ENCODE measurements at regions not wholly inside any gene's neighbourhood (a gene's known extent, or its start where the extent isn't known, plus 50 kb on each side); places are given as distances from the start of the nearest gene placed in this dataset.

DNA sequence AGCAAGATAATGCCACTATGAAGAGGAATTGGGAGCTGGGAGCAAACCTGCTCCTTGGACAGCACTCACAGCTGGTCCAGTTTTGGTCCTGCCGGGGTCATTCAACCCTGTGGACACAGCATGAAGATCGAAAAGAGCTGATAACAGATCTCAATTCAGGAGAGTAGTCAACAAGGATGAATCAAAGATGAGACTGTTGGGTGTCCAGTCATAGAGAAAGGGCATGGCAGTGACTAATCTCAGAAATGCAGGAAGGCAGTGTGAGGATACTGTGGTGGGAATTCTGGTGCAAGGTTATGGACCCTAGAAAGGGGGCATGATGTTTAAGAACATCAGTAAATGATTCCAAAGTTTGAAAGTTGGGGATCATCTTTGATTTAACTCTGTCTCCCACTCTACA is 261.4 kb upstream of the ZP4 start:
- no peak for DNase-seq

DNA sequence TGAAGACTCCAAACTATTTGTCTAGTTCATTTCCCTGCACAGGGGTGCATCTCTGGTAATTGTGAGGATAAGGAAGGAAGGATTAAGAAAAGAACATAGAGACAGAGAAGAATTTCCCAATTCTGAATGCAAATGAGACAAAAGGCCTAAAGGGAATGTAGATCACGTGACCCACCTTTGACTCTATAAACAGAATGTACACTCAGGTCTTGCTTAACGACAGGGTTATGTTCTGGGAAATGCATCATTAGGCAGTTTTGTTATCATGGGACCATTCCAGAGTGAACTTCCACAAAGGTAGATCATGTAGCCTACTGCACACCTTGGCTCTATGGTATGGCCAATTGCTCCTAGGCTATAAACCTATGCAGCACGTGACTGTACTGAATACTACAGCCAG is 252.3 kb upstream of the ZP4 start:
- DNase-seq: no peak

- DNase-seq: peak in 1 of 3 experiments; percentile 32
Measured at GRCh38 chr1:238141353-238141752, 250.6 kb upstream of the ZP4 start.

DNA sequence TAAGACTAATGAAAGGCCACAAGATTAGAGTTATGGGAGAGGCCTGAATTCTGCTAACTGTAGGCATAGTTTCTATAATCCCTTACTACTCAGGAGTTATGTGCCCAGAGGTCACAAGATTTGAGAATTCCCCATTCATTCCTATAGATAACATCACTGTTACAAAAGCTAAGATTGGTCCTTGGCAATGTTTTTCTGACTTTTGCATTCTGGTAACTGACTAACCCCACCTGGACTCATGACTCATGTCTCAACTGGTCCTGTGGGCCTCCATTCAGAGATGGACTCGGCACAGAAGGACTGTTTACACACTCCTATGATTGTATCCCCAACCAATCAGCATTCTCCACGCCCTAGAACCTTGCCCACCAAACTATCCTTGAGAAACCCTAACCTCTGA is 249.0 kb upstream of the ZP4 start:
- DNase-seq: no peak

DNA sequence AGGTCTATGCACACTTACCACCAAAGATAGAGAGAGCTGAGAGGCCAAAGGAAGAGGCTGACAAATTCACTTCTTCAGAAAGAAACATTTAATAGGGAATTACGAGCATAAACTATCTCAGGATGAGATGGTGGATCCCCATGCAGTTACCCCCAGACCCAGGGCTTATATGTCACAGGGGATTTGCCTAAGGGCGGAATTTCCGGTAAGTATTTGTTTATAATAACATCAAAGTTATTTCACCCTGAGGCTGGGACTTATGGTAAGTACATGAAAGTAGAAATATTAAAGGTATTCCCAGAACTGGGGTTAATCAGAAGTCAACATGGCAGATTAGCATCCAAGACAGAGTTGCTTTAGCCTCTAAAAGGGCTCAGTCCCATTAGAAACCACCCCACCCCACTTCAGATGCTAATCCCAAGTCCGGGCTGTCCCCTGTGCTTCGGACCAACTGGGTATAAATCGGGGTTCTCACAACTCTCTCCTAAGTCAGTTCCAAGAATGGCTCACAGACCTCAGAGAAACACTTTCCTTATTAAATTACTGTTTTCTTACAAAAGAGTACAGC is 247.4 kb upstream of the ZP4 start:
- no peak for DNase-seq

DNA sequence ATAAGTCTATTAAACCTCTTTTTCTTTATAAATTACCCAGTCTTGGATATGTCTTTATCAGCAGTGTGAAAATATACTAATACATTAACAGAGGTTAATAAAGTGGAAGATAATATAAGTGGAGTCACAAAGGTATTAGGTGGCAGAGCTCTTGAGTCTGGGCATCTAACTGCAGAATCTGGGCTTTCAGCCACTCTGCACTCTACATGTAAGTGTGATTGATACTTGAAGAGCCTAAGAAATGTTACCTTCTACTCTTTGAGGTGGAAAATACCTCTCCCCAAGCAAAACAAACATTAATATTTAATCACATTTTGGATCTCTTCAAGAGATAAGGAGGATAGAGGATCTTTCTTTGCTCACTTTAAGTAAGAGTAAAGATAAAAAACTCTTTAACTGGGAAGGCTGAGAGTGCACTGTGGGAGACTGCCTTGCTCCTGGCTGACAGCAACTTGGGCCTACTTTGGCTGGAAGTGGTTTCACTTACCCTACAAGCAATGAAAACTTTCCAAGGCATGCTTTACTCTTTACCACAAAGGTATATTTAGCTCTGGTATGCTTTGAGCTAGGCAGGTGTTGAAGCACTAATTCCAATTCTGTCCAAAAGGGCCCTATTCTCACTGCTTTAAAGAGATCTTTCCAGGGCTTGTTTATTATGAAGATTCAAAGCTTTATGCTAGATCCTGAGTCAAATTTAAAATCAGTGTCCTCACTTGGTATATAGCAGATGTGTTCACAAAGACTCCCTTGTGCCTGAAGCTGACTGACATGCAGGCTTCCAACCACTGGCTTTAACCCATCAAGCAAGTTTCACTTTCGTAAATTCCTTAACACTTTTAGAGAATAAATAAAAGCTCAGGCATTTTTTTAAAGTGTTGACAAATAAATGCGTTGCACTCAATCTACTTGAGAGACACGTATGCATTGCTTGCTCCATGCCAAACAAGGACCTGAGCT is 245.3 kb upstream of the ZP4 start:
- DNase-seq: no peak

- no peak for DNase-seq
Measured at GRCh38 chr1:238129677-238130076, 239.0 kb upstream of the ZP4 start.

DNA sequence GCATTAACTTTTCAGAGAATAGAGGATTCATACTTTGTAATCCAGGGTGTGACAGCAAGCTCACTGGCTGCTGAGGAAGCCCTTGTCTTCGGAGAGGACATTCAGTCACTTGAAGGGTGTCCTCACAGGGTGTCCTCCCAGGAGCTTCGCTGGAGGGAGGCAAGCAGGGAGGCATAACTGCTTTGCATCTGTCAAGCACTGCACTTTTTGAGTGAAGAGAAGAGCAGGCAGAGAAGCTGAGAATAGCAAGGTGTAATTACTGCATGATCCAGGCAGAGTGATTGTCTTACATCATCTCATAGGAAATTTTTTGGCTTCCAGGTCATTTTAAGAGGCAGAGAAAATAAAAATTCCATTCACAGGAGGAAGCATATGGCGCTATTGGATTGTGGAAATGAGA is 232.5 kb upstream of the ZP4 start:
- no peak for DNase-seq

GRCh38 chr1:238119861-238120260 is 229.1 kb upstream of the ZP4 start:
- DNase-seq: no peak

DNA sequence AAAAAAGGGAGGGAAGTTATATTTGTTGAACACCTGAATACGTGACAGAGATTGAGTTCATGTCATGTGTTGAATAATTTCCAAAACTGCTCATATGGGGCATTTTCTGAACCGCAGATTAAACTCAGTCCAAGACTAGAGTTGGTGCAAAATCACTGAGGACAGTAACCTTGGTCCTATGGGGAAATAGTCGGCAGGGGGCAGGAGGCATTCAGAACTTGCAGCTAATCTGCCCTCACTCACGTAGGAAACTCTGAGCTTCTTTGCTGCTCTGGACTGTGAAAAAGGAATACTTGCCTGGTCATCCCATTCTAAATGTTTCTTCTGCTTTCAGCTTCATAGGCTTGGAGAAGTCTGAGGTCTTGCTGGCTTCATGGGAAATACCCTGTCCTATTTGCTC is 228.3 kb upstream of the ZP4 start:
- no peak for DNase-seq

DNA sequence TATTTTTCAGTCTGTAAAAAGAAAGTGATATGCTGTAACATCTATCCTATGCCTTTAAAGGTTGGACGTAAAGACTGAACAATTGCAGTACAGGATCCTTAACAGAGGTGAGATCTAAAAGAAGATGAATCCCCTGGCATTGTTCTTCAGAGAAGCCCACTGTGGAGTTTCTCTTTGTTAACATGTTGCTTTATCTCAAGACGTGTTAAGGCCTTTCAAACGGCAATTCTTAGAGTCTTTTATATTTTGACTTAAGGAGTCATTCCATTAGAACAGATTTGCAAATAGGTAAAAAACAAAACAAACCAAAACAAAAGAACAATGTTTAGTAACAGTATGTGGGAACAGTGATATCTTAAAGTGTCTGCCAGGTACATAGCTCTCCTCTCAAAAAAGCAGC is 225.1 kb upstream of the ZP4 start:
- no peak for DNase-seq

DNA sequence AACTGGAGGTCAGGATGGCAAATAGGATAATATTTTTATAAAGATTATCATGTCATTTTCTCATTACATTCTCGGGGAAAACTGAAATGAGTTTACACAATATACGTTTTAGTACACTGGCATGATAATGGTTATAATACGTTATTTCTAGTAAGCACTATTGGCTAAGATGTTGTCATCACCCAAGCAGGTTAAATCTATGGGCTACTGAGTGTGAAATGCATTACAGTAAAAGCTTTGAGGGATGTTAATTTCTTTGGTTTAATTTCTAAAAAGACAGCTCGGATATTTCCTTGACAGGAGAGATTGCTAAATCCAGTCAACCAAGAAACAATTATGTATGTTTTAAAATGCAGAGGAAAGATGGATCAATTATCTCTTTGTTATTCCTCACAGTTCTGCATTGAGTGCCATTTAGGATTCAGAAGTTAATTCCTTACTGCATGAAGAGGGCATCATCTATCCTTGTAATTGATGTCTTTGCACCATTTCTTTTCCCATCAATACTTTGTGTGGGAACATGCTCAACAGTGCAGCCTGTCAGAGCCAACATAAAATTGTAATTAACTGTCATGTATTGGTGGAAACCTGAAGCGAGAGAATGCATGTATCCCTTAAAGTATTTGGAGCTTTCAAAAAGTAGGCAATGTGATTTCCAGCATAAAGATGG is 222.4 kb upstream of the ZP4 start:
- DNase-seq: peak in 1 of 3 experiments; percentile 18

DNA sequence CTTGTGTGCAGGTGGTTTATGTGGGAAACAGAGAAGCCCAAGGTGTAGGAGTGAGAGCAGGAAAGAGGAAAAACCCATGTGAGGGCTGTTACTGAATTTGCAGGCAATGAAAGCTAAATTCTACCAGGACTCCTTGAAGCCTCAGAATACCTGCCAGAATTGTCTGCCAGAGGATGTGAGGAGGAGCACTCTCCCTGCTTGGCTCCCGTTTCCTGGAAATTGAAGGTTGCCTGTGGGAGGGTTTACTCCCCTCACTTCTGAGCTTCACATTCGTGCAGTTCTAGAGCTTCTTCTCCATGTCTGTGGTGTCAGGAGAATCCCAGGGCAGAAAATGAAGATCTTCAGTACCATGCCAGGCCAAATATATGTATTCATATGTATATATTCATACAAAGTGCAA is 220.8 kb upstream of the ZP4 start:
- DNase-seq: no peak

DNA sequence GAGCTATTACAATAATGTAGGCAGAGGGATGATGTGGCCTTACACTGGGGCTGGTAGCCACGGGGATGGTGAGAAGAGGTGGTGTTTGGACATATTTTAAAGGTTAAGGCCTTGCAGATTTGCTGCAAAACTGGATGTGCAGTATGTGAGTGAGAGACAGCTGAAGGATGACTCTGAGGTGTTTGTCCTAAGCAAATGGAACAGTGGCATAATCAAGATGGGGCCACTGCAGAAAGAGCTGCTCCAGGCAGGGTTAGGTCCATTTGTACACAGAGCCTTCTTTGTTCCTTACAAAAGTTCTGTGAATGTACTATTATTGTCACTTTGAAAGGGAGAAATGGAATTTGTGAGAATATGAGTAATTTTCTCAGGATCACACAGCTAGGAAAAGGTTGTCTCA is 220.4 kb upstream of the ZP4 start:
- no peak for DNase-seq

DNA sequence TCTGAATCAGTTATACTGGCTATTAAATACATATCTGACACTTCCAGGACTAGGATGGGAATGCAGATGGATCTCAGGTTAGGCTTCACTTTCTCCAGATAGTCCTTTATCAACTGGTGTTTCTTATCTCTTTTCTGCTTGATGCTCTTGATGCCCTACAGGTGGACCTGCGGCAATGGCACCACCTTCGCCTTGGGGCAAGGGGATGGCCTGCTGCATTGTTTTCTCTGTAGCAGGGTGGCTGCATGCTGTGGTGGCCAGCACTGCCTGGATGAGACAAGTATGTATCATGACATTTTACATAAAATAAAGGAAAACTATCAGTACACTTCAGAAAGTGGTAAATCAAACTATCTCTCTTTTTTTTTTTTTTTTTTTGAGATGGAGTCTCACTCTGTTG is 217.7 kb upstream of the ZP4 start:
- no peak for DNase-seq

DNA sequence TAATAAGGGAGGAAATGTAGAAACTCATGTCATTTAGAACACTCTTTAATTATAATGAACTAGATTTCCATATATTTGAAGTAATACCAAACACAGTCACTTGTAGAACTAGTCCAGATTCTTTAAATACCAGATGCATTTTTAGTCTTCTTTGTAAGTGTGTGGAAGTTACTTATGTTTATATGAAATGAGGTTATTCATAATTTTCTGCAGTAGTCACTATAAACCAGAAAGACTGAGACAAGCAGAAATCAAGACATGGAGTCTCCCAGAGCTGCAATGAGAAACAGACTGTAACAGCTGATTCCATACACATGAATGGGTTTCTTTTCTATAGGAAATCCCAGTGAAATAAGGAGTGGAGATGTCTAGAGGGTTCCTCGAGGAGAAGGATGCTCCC is 216.6 kb upstream of the ZP4 start:
- DNase-seq: no peak

DNA sequence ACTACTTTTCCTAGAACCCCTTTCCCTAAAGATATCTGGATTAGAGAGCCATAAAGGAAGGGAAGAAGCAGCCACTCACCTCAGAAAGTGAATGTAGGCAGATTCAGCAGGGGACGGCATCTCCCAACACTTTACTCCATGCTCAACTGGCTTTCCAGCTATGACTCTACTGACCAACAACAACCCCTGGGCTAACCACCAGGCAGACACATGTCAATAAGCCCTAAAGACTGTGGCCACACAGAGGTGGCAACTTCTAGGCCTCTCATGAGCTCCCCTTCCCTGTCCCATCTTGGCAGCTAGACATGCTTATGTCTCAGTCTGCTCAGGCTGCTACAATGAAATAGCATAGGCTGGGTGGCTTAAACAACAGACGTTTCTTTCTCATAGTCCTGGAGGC is 214.0 kb upstream of the ZP4 start:
- DNase-seq: no peak

DNA sequence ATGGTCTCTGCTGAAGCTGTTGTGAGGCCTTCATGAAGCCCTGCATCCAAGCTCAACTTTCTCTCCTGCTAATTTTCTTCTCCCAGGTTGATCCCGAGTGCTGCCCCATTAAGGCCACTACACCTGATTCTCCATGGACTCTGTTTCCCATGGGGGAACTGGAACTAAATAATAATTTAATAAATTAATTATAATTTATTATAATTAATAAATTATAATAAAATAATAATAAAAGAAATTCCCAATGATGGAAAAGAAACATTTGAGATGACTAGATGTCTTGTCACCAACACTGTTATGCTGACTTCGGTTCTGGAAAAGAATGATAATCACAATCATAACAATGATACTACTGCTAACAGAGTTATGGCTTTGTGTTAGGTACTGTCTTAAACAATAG is 211.2 kb upstream of the ZP4 start:
- no peak for DNase-seq

- no peak for DNase-seq
Measured at GRCh38 chr1:238099871-238100270, 209.1 kb upstream of the ZP4 start.

DNA sequence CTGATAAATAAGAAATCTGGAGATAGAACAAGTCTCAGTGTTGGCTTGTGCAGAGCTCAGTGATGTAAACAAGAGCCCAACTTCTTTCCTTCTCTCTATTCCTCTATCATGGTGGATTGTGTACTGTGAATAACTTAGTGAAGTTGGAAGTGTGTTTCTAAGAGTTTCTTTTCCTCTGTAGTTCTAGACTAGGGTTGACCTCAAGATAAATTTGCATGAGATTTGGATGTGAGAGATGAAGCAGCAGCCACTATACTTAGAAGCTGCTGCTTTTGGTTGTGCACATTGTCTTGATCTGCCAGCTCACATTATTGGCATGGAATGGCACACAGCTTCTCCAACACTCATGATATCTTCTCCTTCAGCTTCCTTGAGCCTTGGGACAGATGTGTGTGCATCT is 198.9 kb upstream of the ZP4 start:
- no peak for DNase-seq

DNA sequence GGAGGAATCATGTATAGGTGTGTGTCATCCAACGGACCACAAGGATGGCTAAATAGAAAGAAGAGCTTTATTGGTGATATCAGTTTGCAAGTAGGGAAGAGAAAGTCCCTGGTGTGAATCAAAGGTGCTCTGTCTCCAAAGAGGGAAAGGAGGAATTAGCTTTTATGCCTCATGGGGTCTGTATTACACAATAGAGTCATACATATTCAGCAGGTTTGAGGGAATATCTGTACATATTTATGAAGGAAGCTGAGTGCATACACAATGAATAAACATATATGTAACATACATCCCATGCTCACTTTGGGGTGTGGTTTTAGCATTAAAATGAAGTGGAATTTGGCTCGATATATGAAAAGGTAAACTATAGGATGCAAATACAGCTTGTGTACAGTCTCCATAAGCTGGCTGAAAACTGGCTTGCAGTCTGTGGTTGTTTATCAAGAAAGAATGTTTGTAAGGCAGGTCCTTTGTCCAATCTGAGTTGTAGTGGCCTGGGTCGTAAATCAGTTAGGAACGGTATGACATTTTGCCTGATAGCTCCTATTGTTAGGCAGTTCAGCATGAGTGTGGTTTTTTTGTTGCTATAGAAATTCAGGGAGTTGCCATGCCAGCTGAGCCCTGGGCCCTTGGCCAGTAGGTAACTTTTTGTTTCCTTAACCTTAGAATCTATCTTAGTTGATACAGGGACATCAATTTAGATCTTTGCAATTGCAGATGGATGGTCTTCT is 198.0 kb upstream of the ZP4 start:
- peak in 2 of 3 experiments; percentile 70 to 96 for DNase-seq

DNA sequence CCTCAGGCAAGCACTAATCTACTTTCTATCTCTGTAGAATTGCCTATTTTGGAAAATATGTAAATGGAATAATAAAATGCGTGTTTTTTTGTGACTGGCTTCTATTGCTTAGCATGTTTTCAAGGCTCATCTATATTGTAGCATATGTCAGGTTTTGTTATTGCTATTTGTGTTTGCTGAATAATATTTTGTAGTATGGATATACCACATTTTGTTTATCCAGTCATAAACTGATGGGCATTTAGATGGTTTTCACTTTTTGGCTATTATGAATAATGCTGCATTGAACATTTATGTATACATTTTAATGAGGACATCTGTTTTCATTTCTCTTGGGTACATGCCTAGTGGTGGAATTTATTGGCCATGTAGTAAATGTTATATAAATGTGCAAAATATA is 183.3 kb upstream of the ZP4 start:
- no peak for DNase-seq

DNA sequence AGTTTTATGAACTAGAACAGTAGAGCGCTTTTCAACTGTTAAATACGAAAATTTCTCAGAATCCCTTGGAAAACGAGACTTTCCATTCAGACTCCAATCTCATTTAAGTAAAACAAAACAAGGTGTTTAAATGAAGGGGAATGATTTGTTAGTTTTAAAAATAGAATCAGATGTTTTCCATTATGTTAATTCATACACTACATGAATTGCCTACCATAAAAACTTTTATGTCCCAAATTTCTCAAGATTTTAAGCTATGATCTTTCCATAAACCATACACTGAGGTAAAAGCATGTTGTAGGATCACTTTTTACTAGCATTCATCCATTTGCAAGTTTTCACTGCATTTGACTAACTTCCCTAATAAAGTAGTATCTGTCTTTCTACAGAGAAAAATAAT is 180.3 kb upstream of the ZP4 start:
- DNase-seq: no peak

Measured in NCI-H1417 (cell line).